ENCODE measurements at regions not wholly inside any gene's neighbourhood (a gene's known extent, or its start where the extent isn't known, plus 50 kb on each side); places are given as distances from the start of the nearest gene placed in this dataset.
"Not testable (repeated sequence)": the region's sequence is repeated elsewhere in the genome, so short reads cannot be mapped to it uniquely, and the experiment has no call there.

GRCh38 chr12:131247875-131248274 is 294.2 kb downstream of the ADGRD1 start:
- WGBS (ENCODE audit: insufficient coverage) = 89% methylated on average over 5 of the region's 6 CpGs
- not testable (repeated sequence) for DNase-seq (ENCODE audit: low read depth in 4 of 6, low spot score in 6 of 6); H3K36me3 ChIP-seq (ENCODE audit: control insufficient read depth, insufficient read depth, low read length)

GRCh38 chr12:131249246-131250027 is 295.7 kb downstream of the ADGRD1 start:
- no peak overlapping the region for H3K4me3 ChIP-seq (ENCODE audit: low read depth, low read length)
- H3K27me3 ChIP-seq (ENCODE audit: control insufficient read depth, insufficient read depth, low read length) = no peaks in the 10 kb centered on the region
- H3K36me3 ChIP-seq (ENCODE audit: control insufficient read depth, insufficient read depth, low read length) = no peaks in the 10 kb centered on the region
- H3K27ac ChIP-seq (ENCODE audit: low read depth, low read length) = no peak overlapping the region
- H3K4me1 ChIP-seq (ENCODE audit: control insufficient read depth, insufficient read depth, low read length) = peaks cover 9% of the 10 kb centered on the region
- WGBS (ENCODE audit: insufficient coverage) = 70% methylated on average over 2 of the region's 4 CpGs
- DNase-seq (ENCODE audit: low read depth in 4 of 6, low spot score in 6 of 6) = no peak
- no peaks in the 10 kb centered on the region for H3K9me3 ChIP-seq (ENCODE audit: control insufficient read depth, insufficient read depth, low read length)

More at GRCh38 chr12:131247875-131248274, 294.2 kb downstream of the ADGRD1 start:
- H3K9me3 ChIP-seq (ENCODE audit: control insufficient read depth, insufficient read depth, low read length); H3K27ac ChIP-seq (ENCODE audit: low read depth, low read length); H3K4me1 ChIP-seq (ENCODE audit: control insufficient read depth, insufficient read depth, low read length); H3K27me3 ChIP-seq (ENCODE audit: control insufficient read depth, insufficient read depth, low read length); H3K4me3 ChIP-seq (ENCODE audit: low read depth, low read length): not testable (repeated sequence)

GRCh38 chr12:131250028-131250950 is 296.6 kb downstream of the ADGRD1 start:
- H3K4me1 ChIP-seq (ENCODE audit: control insufficient read depth, insufficient read depth, low read length) = peaks cover 9% of the 10 kb centered on the region
- no peaks in the 10 kb centered on the region for H3K9me3 ChIP-seq (ENCODE audit: control insufficient read depth, insufficient read depth, low read length)
- H3K36me3 ChIP-seq (ENCODE audit: control insufficient read depth, insufficient read depth, low read length) = no peaks in the 10 kb centered on the region
- WGBS (ENCODE audit: insufficient coverage) = 76% methylated on average over 20 of the region's 20 CpGs
- H3K4me3 ChIP-seq (ENCODE audit: low read depth, low read length) = no peak overlapping the region
- no peaks in the 10 kb centered on the region for H3K27me3 ChIP-seq (ENCODE audit: control insufficient read depth, insufficient read depth, low read length)
- no peak overlapping the region for H3K27ac ChIP-seq (ENCODE audit: low read depth, low read length)
- no peak for DNase-seq (ENCODE audit: low read depth in 4 of 6, low spot score in 6 of 6)

- no peaks in the 10 kb centered on the region for H3K9me3 ChIP-seq (ENCODE audit: control insufficient read depth, insufficient read depth, low read length)
- H3K4me1 ChIP-seq (ENCODE audit: control insufficient read depth, insufficient read depth, low read length) = peaks cover 9% of the 10 kb centered on the region
- no peak overlapping the region for H3K4me3 ChIP-seq (ENCODE audit: low read depth, low read length)
- no peak overlapping the region for H3K27ac ChIP-seq (ENCODE audit: low read depth, low read length)
- no peak for DNase-seq (ENCODE audit: low read depth in 4 of 6, low spot score in 6 of 6)
- 91% methylated on average over 6 of the region's 10 CpGs for WGBS (ENCODE audit: insufficient coverage)
- no peaks in the 10 kb centered on the region for H3K36me3 ChIP-seq (ENCODE audit: control insufficient read depth, insufficient read depth, low read length)
- H3K27me3 ChIP-seq (ENCODE audit: control insufficient read depth, insufficient read depth, low read length) = no peaks in the 10 kb centered on the region
These were observed 297.2 kb downstream of the ADGRD1 start for GRCh38 chr12:131250951-131251315.

GRCh38 chr12:131251336-131252101 is 297.8 kb downstream of the ADGRD1 start:
- no peak overlapping the region for H3K27ac ChIP-seq (ENCODE audit: low read depth, low read length)
- DNase-seq (ENCODE audit: low read depth in 4 of 6, low spot score in 6 of 6) = no peak
- H3K27me3 ChIP-seq (ENCODE audit: control insufficient read depth, insufficient read depth, low read length) = no peaks in the 10 kb centered on the region
- 76% methylated on average over 15 of the region's 16 CpGs for whole genome bisulfite sequencing (ENCODE audit: insufficient coverage)
- no peaks in the 10 kb centered on the region for H3K9me3 ChIP-seq (ENCODE audit: control insufficient read depth, insufficient read depth, low read length)
- peaks cover 9% of the 10 kb centered on the region for H3K4me1 ChIP-seq (ENCODE audit: control insufficient read depth, insufficient read depth, low read length)
- H3K4me3 ChIP-seq (ENCODE audit: low read depth, low read length) = no peak overlapping the region
- H3K36me3 ChIP-seq (ENCODE audit: control insufficient read depth, insufficient read depth, low read length) = no peaks in the 10 kb centered on the region

- Histone ChIP-seq H3K27ac (ENCODE audit: low read depth, low read length) (no peak overlapping the region), H3K4me1 (ENCODE audit: control insufficient read depth, insufficient read depth, low read length) (peaks cover 5% of the 10 kb centered on the region), H3K4me3 (ENCODE audit: low read depth, low read length) (no peak overlapping the region), H3K36me3 (ENCODE audit: control insufficient read depth, insufficient read depth, low read length) (no peaks in the 10 kb centered on the region), H3K9me3 (ENCODE audit: control insufficient read depth, insufficient read depth, low read length) (no peaks in the 10 kb centered on the region), H3K27me3 (ENCODE audit: control insufficient read depth, insufficient read depth, low read length) (no peaks in the 10 kb centered on the region)
- DNase-seq (ENCODE audit: low read depth in 4 of 6, low spot score in 6 of 6) = no peak
- WGBS (ENCODE audit: insufficient coverage) = 100% methylated on average over 1 of the region's 6 CpGs
These were observed 299.8 kb downstream of the ADGRD1 start for GRCh38 chr12:131253376-131254026.

GRCh38 chr12:131254374-131254773 is 300.7 kb downstream of the ADGRD1 start:
- Histone ChIP-seq H3K4me1 (ENCODE audit: control insufficient read depth, insufficient read depth, low read length) (peaks cover 5% of the 10 kb centered on the region), H3K36me3 (ENCODE audit: control insufficient read depth, insufficient read depth, low read length) (no peaks in the 10 kb centered on the region), H3K4me3 (ENCODE audit: low read depth, low read length) (no peak overlapping the region), H3K27me3 (ENCODE audit: control insufficient read depth, insufficient read depth, low read length) (no peaks in the 10 kb centered on the region), H3K27ac (ENCODE audit: low read depth, low read length) (no peak overlapping the region), H3K9me3 (ENCODE audit: control insufficient read depth, insufficient read depth, low read length) (no peaks in the 10 kb centered on the region)
- no peak for DNase-seq (ENCODE audit: low read depth in 4 of 6, low spot score in 6 of 6)
- 94% methylated on average over 2 of the region's 2 CpGs for WGBS (ENCODE audit: insufficient coverage)

- Histone ChIP-seq H3K36me3 (ENCODE audit: control insufficient read depth, insufficient read depth, low read length) (no peaks in the 10 kb centered on the region), H3K27ac (ENCODE audit: low read depth, low read length) (no peak overlapping the region), H3K4me1 (ENCODE audit: control insufficient read depth, insufficient read depth, low read length) (peaks cover 2% of the 10 kb centered on the region), H3K9me3 (ENCODE audit: control insufficient read depth, insufficient read depth, low read length) (no peaks in the 10 kb centered on the region), H3K27me3 (ENCODE audit: control insufficient read depth, insufficient read depth, low read length) (no peaks in the 10 kb centered on the region), H3K4me3 (ENCODE audit: low read depth, low read length) (no peak overlapping the region)
- no peak for DNase-seq (ENCODE audit: low read depth in 4 of 6, low spot score in 6 of 6)
- WGBS (ENCODE audit: insufficient coverage) = 72% methylated on average over 3 of the region's 8 CpGs
These were observed 304.7 kb downstream of the ADGRD1 start for GRCh38 chr12:131258398-131258797.

GRCh38 chr12:131260251-131260905 is 306.7 kb downstream of the ADGRD1 start:
- no peaks in the 10 kb centered on the region for H3K9me3 ChIP-seq (ENCODE audit: control insufficient read depth, insufficient read depth, low read length)
- H3K27ac ChIP-seq (ENCODE audit: low read depth, low read length) = no peak overlapping the region
- H3K4me3 ChIP-seq (ENCODE audit: low read depth, low read length) = no peak overlapping the region
- H3K27me3 ChIP-seq (ENCODE audit: control insufficient read depth, insufficient read depth, low read length) = no peaks in the 10 kb centered on the region
- no peak for DNase-seq (ENCODE audit: low read depth in 4 of 6, low spot score in 6 of 6)
- WGBS (ENCODE audit: insufficient coverage) = 83% methylated on average over 13 of the region's 16 CpGs
- H3K4me1 ChIP-seq (ENCODE audit: control insufficient read depth, insufficient read depth, low read length) = peaks cover 6% of the 10 kb centered on the region
- H3K36me3 ChIP-seq (ENCODE audit: control insufficient read depth, insufficient read depth, low read length) = no peaks in the 10 kb centered on the region
